ENCODE measurements at regions not wholly inside any gene's neighbourhood (a gene's known extent, or its start where the extent isn't known, plus 50 kb on each side); places are given as distances from the start of the nearest gene placed in this dataset.

GRCh38 chr1:37257646-37258045 is 216.7 kb upstream of the ZC3H12A start (continued):
- TF ChIP-seq REST (IDR thresholded peaks at IDR 0.05; ENCODE audit: unreplicated experiment) = no peak

- peaks cover 10% of the 10 kb centered on the region for H3K27me3 Mint-ChIP-seq (ENCODE audit: insufficient read depth, low read depth, poor library complexity)
- no peak for ATAC-seq
- no peak for TF ChIP-seq ZNF114 (CRISPR knock-in tag; IDR thresholded peaks at IDR 0.05)
- no peak for TF ChIP-seq REST (IDR thresholded peaks at IDR 0.05; ENCODE audit: unreplicated experiment)
- no peak for TF ChIP-seq EZH2 (IDR thresholded peaks at IDR 0.05; ENCODE audit: low read depth, unreplicated experiment)
- TF ChIP-seq ZNF462 (CRISPR knock-in tag; IDR thresholded peaks at IDR 0.05) = no peak
- TF ChIP-seq ETS1 (IDR thresholded peaks at IDR 0.05) = no peak
- no peak for TF ChIP-seq ZNF331 (CRISPR knock-in tag; IDR thresholded peaks at IDR 0.05; ENCODE audit: low read depth)
- TF ChIP-seq EZH2phosphoT487 (IDR thresholded peaks at IDR 0.05; ENCODE audit: unreplicated experiment) = no peak
- TF ChIP-seq CREB1 (CRISPR knock-in tag; IDR thresholded peaks at IDR 0.05; ENCODE audit: low read depth) = no peak
- no peak for TF ChIP-seq STAT1 (IDR thresholded peaks at IDR 0.05; ENCODE audit: unreplicated experiment)
- TF ChIP-seq JUNB (IDR thresholded peaks at IDR 0.05; ENCODE audit: unreplicated experiment) = no peak
- no peak for TF ChIP-seq NANOG (IDR thresholded peaks at IDR 0.05; ENCODE audit: borderline replicate concordance)
Observed at GRCh38 chr1:37258068-37258467, 216.3 kb upstream of the ZC3H12A start.

More at GRCh38 chr1:37258068-37258467, 216.3 kb upstream of the ZC3H12A start:
- Histone ChIP-seq H3K9me2 (ENCODE audit: insufficient read depth) (no peaks in the 10 kb centered on the region), H3K79me2 (replicated peaks; ENCODE audit: insufficient read depth) (no peaks in the 10 kb centered on the region), H3F3A (replicated peaks; ENCODE audit: low read depth) (no peaks in the 10 kb centered on the region), H2AFZ (no peak overlapping the region), H3K4me1 (ENCODE audit: insufficient read depth) (peaks cover 32% of the 10 kb centered on the region), H3K36me3 (ENCODE audit: insufficient read depth) (no peaks in the 10 kb centered on the region), H3K4me3 (no peak overlapping the region), H3K27ac (ENCODE audit: low read depth) (no peak overlapping the region), H3K4me2 (no peak overlapping the region), H3K27me3 (ENCODE audit: insufficient read depth) (peaks cover 6% of the 10 kb centered on the region; the same call in 1 of the 2 replicates), H4K20me1 (replicated peaks; ENCODE audit: insufficient read depth) (no peaks in the 10 kb centered on the region)
- Mint-ChIP-seq H3K27ac (no peak overlapping the region), H3K9me3 (no peaks in the 10 kb centered on the region; the same call in 2 of the 3 replicates), H3K4me1 (peaks cover 52% of the 10 kb centered on the region), H3K36me3 (ENCODE audit: low read depth) (no peaks in the 10 kb centered on the region; the same call in 2 of the 3 replicates), H3K4me3 (no peak overlapping the region)
- no peak for DNase-seq (ENCODE audit: low spot score)
